RWPE2 (cell line): ENCODE measurements at regions not wholly inside any gene's neighbourhood (a gene's known extent, or its start where the extent isn't known, plus 50 kb on each side); places are given as distances from the start of the nearest gene placed in this dataset.

Experiments used
- ATAC-seq: fragments of 200-7000 bp; cut with Tn5 transposase; 3 replicates; pipeline ENCODE4 v1.9.1; 2021; ENCODE audit warnings: low read depth
- DNase-seq: peaks from one replicate; pipeline ENCODE4 v3.0.0-alpha.2; 2020; ENCODE audit warnings: low spot score
- H3K27ac ChIP-seq: fragments of 450-650 bp; 2 replicates; pipeline ENCODE4 v1.5.1; 2017; ENCODE audit warnings: mild to moderate bottlenecking; ENCODE audit not compliant: poor library complexity, severe bottlenecking
- H3K27me3 ChIP-seq: fragments of 250-450 bp; sonication (Bioruptor Pico); 2 replicates; pipeline ENCODE4 v1.5.1; 2021; ENCODE audit warnings: mild to moderate bottlenecking, moderate library complexity; ENCODE audit not compliant: insufficient read depth, poor library complexity, severe bottlenecking
- H3K36me3 ChIP-seq: fragments of 250-450 bp; sonication (Bioruptor Pico); 2 replicates; pipeline ENCODE4 v1.5.1; 2020; ENCODE audit warnings: low read depth, mild to moderate bottlenecking, moderate library complexity
- H3K4me1 ChIP-seq: fragments of 250-450 bp; sonication (Bioruptor Pico); 2 replicates; pipeline ENCODE4 v1.5.1; 2021; ENCODE audit warnings: mild to moderate bottlenecking, moderate library complexity; ENCODE audit not compliant: insufficient read depth, poor library complexity, severe bottlenecking
- H3K4me3 ChIP-seq: fragments of 250-450 bp; sonication (Bioruptor Pico); 2 replicates; pipeline ENCODE4 v1.5.1; 2021; ENCODE audit warnings: mild to moderate bottlenecking, moderate library complexity; ENCODE audit not compliant: severe bottlenecking
- H3K9me3 ChIP-seq: fragments of 250-450 bp; sonication (Bioruptor Pico); 2 replicates; pipeline ENCODE4 v1.5.1; 2021; ENCODE audit warnings: mild to moderate bottlenecking, moderate library complexity; ENCODE audit not compliant: severe bottlenecking
- TF ChIP-seq, protein P1 (sequence below): fragments of 450-650 bp; IDR thresholded peaks from one replicate; pipeline ENCODE4 v1.5.1; 2017; ENCODE audit warnings: mild to moderate bottlenecking, moderate library complexity; ENCODE audit not compliant: poor library complexity, severe bottlenecking

- no peaks in the 10 kb centered on the region for H3K9me3 ChIP-seq
- TF ChIP-seq, protein P1, sequence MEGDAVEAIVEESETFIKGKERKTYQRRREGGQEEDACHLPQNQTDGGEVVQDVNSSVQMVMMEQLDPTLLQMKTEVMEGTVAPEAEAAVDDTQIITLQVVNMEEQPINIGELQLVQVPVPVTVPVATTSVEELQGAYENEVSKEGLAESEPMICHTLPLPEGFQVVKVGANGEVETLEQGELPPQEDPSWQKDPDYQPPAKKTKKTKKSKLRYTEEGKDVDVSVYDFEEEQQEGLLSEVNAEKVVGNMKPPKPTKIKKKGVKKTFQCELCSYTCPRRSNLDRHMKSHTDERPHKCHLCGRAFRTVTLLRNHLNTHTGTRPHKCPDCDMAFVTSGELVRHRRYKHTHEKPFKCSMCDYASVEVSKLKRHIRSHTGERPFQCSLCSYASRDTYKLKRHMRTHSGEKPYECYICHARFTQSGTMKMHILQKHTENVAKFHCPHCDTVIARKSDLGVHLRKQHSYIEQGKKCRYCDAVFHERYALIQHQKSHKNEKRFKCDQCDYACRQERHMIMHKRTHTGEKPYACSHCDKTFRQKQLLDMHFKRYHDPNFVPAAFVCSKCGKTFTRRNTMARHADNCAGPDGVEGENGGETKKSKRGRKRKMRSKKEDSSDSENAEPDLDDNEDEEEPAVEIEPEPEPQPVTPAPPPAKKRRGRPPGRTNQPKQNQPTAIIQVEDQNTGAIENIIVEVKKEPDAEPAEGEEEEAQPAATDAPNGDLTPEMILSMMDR = no peak
- ATAC-seq = no peak
- H3K4me3 ChIP-seq = no peak overlapping the region
- no peak overlapping the region for H3K27ac ChIP-seq
- H3K36me3 ChIP-seq = no peaks in the 10 kb centered on the region
- no peak for DNase-seq
- H3K4me1 ChIP-seq = peaks cover 6% of the 10 kb centered on the region
- no peaks in the 10 kb centered on the region for H3K27me3 ChIP-seq
Measured at GRCh38 chr13:89862691-89863036, 1484.8 kb upstream of the MIR17HG start.

DNA sequence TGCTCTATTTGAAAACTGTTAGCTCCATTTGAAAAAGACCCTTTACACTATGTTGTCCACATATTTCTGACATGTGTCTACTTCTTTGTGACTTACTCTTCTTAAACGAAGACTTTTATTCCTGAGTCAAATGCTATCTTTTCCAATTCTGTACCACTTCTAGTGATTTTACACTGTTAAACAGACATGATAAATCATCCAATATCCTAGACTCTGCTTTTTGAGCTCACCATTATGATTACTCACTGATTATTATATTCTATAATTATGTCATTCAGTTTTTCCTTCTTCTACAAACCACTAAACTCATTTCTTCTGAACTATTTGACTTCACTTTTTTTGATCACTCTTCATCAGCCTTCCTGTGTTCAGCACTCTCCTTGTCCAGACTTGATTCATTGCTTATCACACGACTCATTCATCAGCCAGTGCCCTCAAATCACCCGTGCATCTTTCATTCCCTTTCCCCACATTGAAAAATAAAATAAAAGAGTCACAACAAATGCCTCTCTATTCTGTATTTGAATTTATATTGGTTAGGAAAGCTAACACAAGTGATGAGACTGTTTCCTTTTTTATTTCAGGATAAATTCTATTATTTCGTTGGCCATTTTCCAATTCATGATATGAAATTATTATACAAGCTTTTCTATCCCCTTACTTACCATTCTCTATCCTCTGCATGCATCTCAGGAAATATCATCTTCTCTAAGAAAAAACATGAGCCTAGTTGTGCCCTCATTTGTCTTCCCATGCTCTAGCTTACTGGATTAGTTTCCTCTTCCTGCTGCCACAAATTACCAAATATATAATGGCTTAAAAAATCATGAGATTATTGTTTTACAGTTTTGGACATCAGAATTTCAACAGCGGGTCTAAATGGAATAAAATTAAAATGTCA is 1482.1 kb upstream of the MIR17HG start:
- TF ChIP-seq, protein P1 = no peak
- no peak overlapping the region for H3K4me3 ChIP-seq
- H3K27ac ChIP-seq = no peak overlapping the region
- ATAC-seq (no peak), DNase-seq (no peak)
- no peaks in the 10 kb centered on the region for H3K9me3 ChIP-seq
- H3K4me1 ChIP-seq = peaks cover 6% of the 10 kb centered on the region
- H3K27me3 ChIP-seq = no peaks in the 10 kb centered on the region
- H3K36me3 ChIP-seq = no peaks in the 10 kb centered on the region

GRCh38 chr13:89869312-89869711 is 1478.2 kb upstream of the MIR17HG start:
- Histone ChIP-seq H3K27me3 (no peaks in the 10 kb centered on the region), H3K36me3 (no peaks in the 10 kb centered on the region), H3K27ac (no peak overlapping the region), H3K4me1 (peaks cover 6% of the 10 kb centered on the region), H3K9me3 (no peaks in the 10 kb centered on the region), H3K4me3 (no peak overlapping the region)
- TF ChIP-seq, protein P1 = no peak
- ATAC-seq (no peak), DNase-seq (no peak)

- Histone ChIP-seq H3K9me3 (peaks cover 1% of the 10 kb centered on the region), H3K36me3 (no peaks in the 10 kb centered on the region), H3K27me3 (no peaks in the 10 kb centered on the region), H3K4me1 (no peaks in the 10 kb centered on the region), H3K4me3 (no peak overlapping the region), H3K27ac (no peak overlapping the region)
- DNase-seq = no peak
- ATAC-seq = no peak
- TF ChIP-seq, protein P1 = no peak
Measured at GRCh38 chr13:89878904-89879303, 1468.6 kb upstream of the MIR17HG start.

- Histone ChIP-seq H3K27me3 (no peaks in the 10 kb centered on the region), H3K4me3 (no peak overlapping the region), H3K9me3 (peaks cover 1% of the 10 kb centered on the region), H3K4me1 (no peaks in the 10 kb centered on the region), H3K36me3 (no peaks in the 10 kb centered on the region), H3K27ac (no peak overlapping the region)
- ATAC-seq (no peak), DNase-seq (no peak)
- TF ChIP-seq, protein P1 = no peak
Measured at GRCh38 chr13:89880201-89880600, 1467.3 kb upstream of the MIR17HG start.
